ENCODE measurements at regions not wholly inside any gene's neighbourhood (a gene's known extent, or its start where the extent isn't known, plus 50 kb on each side); places are given as distances from the start of the nearest gene placed in this dataset.

GRCh38 chr7:156236181-156236889 lies 404.2 kb upstream of the RNF32 start:
- no peaks in the 10 kb centered on the region for H3K27me3 ChIP-seq (ENCODE audit: control insufficient read depth, insufficient read depth, low read length)
- DNase-seq (ENCODE audit: low read depth) (no peak), FAIRE-seq (no peak)

GRCh38 chr7:156234666-156235494 lies 405.7 kb upstream of the RNF32 start:
- no peaks in the 10 kb centered on the region for H3K27me3 ChIP-seq (ENCODE audit: control insufficient read depth, insufficient read depth, low read length)
- H3K4me3 ChIP-seq (ENCODE audit: low read depth, low read length): no peak overlapping the region
- no peaks in the 10 kb centered on the region for H3K36me3 ChIP-seq (ENCODE audit: control insufficient read depth, insufficient read depth, low read length)
- FAIRE-seq (no peak), DNase-seq (ENCODE audit: low read depth) (no peak)
- TF ChIP-seq CTCF (IDR thresholded peaks at IDR 0.05; ENCODE audit: insufficient read depth, low read length, severe bottlenecking): no peak

More at GRCh38 chr7:156236181-156236889, 404.2 kb upstream of the RNF32 start:
- H3K36me3 ChIP-seq (ENCODE audit: control insufficient read depth, insufficient read depth, low read length): no peaks in the 10 kb centered on the region
- no peak for TF ChIP-seq CTCF (IDR thresholded peaks at IDR 0.05; ENCODE audit: insufficient read depth, low read length, severe bottlenecking)
- no peak overlapping the region for H3K4me3 ChIP-seq (ENCODE audit: low read depth, low read length)

GRCh38 chr7:156234192-156234591 lies 406.4 kb upstream of the RNF32 start:
- H3K36me3 ChIP-seq (ENCODE audit: control insufficient read depth, insufficient read depth, low read length): no peaks in the 10 kb centered on the region
- H3K4me3 ChIP-seq (ENCODE audit: low read depth, low read length): no peak overlapping the region
- DNase-seq (ENCODE audit: low read depth): no peak
- no peak for FAIRE-seq
- no peaks in the 10 kb centered on the region for H3K27me3 ChIP-seq (ENCODE audit: control insufficient read depth, insufficient read depth, low read length)
- no peak for TF ChIP-seq CTCF (IDR thresholded peaks at IDR 0.05; ENCODE audit: insufficient read depth, low read length, severe bottlenecking)

GRCh38 chr7:156232931-156233705 lies 407.5 kb upstream of the RNF32 start:
- no peak for TF ChIP-seq CTCF (IDR thresholded peaks at IDR 0.05; ENCODE audit: insufficient read depth, low read length, severe bottlenecking)
- FAIRE-seq: no peak
- no peaks in the 10 kb centered on the region for H3K36me3 ChIP-seq (ENCODE audit: control insufficient read depth, insufficient read depth, low read length)
- no peak overlapping the region for H3K4me3 ChIP-seq (ENCODE audit: low read depth, low read length)
- no peak for DNase-seq (ENCODE audit: low read depth)
- H3K27me3 ChIP-seq (ENCODE audit: control insufficient read depth, insufficient read depth, low read length): no peaks in the 10 kb centered on the region

GRCh38 chr7:156230576-156230975 lies 410.0 kb upstream of the RNF32 start:
- Histone ChIP-seq H3K36me3 (ENCODE audit: control insufficient read depth, insufficient read depth, low read length) (no peaks in the 10 kb centered on the region), H3K27me3 (ENCODE audit: control insufficient read depth, insufficient read depth, low read length) (no peaks in the 10 kb centered on the region), H3K4me3 (ENCODE audit: low read depth, low read length) (no peak overlapping the region)
- FAIRE-seq (no peak), DNase-seq (ENCODE audit: low read depth) (no peak)
- no peak for TF ChIP-seq CTCF (IDR thresholded peaks at IDR 0.05; ENCODE audit: insufficient read depth, low read length, severe bottlenecking)

Measured in bronchial epithelial cell (primary cell).